ENCODE measurements at regions not wholly inside any gene's neighbourhood (a gene's known extent, or its start where the extent isn't known, plus 50 kb on each side); places are given as distances from the start of the nearest gene placed in this dataset.

DNA sequence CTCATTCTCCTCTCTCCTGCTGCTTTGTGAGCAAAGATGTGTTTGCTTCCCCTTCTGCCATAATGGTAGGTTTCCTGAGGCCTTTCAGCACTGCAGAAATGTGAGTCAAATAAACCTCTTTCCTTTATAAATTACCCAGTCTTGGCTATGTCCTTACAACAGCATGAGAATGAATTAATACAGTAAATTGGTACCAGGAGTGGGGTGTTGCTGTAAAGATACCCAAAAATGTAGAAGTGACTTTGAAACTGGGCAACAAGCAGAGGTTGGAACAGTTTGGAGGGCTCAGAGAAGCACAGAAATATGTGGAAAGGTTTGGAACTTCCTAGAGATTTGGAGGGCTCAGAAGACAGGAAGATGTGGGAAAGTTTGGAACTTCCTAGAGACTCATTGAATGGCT lies 388.7 kb upstream of the GHITM start:
- no peak for ATAC-seq (ENCODE audit: low read depth)
- Histone ChIP-seq H3K27ac (ENCODE audit: poor library complexity, severe bottlenecking) (no peak overlapping the region), H3K36me3 (ENCODE audit: low read depth) (no peaks in the 10 kb centered on the region), H3K9me3 (ENCODE audit: severe bottlenecking) (peaks cover 4% of the 10 kb centered on the region), H3K4me3 (ENCODE audit: severe bottlenecking) (no peak overlapping the region), H3K27me3 (ENCODE audit: insufficient read depth, poor library complexity, severe bottlenecking) (no peaks in the 10 kb centered on the region), H3K4me1 (ENCODE audit: insufficient read depth, poor library complexity, severe bottlenecking) (no peaks in the 10 kb centered on the region)
- TF ChIP-seq, protein P1, sequence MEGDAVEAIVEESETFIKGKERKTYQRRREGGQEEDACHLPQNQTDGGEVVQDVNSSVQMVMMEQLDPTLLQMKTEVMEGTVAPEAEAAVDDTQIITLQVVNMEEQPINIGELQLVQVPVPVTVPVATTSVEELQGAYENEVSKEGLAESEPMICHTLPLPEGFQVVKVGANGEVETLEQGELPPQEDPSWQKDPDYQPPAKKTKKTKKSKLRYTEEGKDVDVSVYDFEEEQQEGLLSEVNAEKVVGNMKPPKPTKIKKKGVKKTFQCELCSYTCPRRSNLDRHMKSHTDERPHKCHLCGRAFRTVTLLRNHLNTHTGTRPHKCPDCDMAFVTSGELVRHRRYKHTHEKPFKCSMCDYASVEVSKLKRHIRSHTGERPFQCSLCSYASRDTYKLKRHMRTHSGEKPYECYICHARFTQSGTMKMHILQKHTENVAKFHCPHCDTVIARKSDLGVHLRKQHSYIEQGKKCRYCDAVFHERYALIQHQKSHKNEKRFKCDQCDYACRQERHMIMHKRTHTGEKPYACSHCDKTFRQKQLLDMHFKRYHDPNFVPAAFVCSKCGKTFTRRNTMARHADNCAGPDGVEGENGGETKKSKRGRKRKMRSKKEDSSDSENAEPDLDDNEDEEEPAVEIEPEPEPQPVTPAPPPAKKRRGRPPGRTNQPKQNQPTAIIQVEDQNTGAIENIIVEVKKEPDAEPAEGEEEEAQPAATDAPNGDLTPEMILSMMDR (IDR thresholded peaks at IDR 0.05; ENCODE audit: poor library complexity, severe bottlenecking), result no peak
- no peak for DNase-seq (ENCODE audit: low spot score)

DNA sequence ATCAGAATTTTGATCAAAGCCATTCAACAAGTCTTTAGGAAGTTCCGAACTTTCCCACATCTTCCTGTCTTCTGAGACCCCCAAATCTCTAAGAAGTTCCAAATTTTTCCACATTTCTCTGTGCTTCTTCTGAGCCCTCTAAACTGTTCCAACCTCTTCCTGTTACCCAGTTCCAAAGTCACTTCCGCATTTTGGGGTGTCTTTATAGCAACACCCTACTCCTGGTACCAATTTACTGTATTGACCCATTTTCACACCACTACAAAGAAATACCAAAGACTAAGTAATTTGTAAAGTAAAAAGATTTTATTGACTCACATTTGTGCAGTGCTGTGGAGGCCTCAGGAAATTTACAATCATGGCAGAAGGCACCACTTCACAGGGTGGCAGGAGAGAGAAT lies 385.8 kb upstream of the GHITM start:
- H3K27ac ChIP-seq (ENCODE audit: poor library complexity, severe bottlenecking), result no peak overlapping the region
- TF ChIP-seq, protein P1 (IDR thresholded peaks at IDR 0.05; ENCODE audit: poor library complexity, severe bottlenecking), result no peak
- peaks cover 2% of the 10 kb centered on the region for H3K9me3 ChIP-seq (ENCODE audit: severe bottlenecking)
- H3K27me3 ChIP-seq (ENCODE audit: insufficient read depth, poor library complexity, severe bottlenecking), result no peaks in the 10 kb centered on the region
- no peaks in the 10 kb centered on the region for H3K4me1 ChIP-seq (ENCODE audit: insufficient read depth, poor library complexity, severe bottlenecking)
- DNase-seq (ENCODE audit: low spot score) (no peak), ATAC-seq (ENCODE audit: low read depth) (no peak)
- H3K4me3 ChIP-seq (ENCODE audit: severe bottlenecking), result no peak overlapping the region
- H3K36me3 ChIP-seq (ENCODE audit: low read depth), result no peaks in the 10 kb centered on the region

DNA sequence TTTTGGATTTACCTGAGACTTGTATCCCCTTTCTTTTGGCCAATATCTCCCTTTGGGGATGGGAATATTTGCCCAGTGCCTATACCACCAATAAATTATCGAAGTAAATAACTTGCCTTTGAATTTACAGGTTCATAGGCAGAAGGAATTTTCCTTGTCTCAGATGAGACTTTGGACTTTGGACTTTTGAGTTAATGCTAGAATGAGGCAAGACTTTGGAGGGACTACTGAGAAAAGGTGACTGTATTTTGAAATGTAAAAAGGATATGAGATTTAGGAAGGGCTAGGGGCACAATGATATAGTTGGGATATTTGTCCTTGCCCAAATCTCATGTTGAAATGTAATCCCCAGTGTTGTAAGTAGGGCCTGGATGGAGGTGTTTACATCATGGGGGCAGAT lies 384.5 kb upstream of the GHITM start:
- no peak overlapping the region for H3K27ac ChIP-seq (ENCODE audit: poor library complexity, severe bottlenecking)
- no peak for DNase-seq (ENCODE audit: low spot score)
- TF ChIP-seq, protein P1 (IDR thresholded peaks at IDR 0.05; ENCODE audit: poor library complexity, severe bottlenecking), result no peak
- no peak overlapping the region for H3K4me3 ChIP-seq (ENCODE audit: severe bottlenecking)
- no peaks in the 10 kb centered on the region for H3K27me3 ChIP-seq (ENCODE audit: insufficient read depth, poor library complexity, severe bottlenecking)
- no peak for ATAC-seq (ENCODE audit: low read depth)
- H3K4me1 ChIP-seq (ENCODE audit: insufficient read depth, poor library complexity, severe bottlenecking), result no peaks in the 10 kb centered on the region
- no peaks in the 10 kb centered on the region for H3K36me3 ChIP-seq (ENCODE audit: low read depth)
- H3K9me3 ChIP-seq (ENCODE audit: severe bottlenecking), result peaks cover 2% of the 10 kb centered on the region

DNA sequence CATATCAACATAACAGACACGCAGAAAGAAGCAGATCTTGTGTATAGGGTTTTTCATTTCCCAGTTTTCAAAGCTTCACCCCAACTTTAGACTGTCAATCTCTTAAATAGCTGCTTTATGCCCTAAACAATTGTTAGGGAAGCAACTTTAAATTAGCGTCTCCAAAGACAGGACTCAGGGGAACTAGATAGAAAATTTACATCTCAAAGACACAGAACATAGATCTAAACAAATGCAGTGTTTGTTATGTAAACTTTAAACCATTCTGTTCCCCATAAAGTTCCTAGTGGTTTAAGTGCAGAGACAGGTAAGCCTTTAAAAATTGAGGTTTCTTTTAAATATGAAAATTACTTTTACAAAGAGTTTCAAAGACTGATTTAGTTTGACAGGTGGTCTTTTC lies 379.2 kb upstream of the GHITM start:
- H3K27ac ChIP-seq (ENCODE audit: poor library complexity, severe bottlenecking), result no peak overlapping the region
- TF ChIP-seq, protein P1 (IDR thresholded peaks at IDR 0.05; ENCODE audit: poor library complexity, severe bottlenecking), result no peak
- no peak for DNase-seq (ENCODE audit: low spot score)
- H3K27me3 ChIP-seq (ENCODE audit: insufficient read depth, poor library complexity, severe bottlenecking), result no peaks in the 10 kb centered on the region
- H3K4me1 ChIP-seq (ENCODE audit: insufficient read depth, poor library complexity, severe bottlenecking), result no peaks in the 10 kb centered on the region
- no peaks in the 10 kb centered on the region for H3K36me3 ChIP-seq (ENCODE audit: low read depth)
- no peak overlapping the region for H3K4me3 ChIP-seq (ENCODE audit: severe bottlenecking)
- H3K9me3 ChIP-seq (ENCODE audit: severe bottlenecking), result peaks cover 2% of the 10 kb centered on the region
- ATAC-seq (ENCODE audit: low read depth), result no peak

DNA sequence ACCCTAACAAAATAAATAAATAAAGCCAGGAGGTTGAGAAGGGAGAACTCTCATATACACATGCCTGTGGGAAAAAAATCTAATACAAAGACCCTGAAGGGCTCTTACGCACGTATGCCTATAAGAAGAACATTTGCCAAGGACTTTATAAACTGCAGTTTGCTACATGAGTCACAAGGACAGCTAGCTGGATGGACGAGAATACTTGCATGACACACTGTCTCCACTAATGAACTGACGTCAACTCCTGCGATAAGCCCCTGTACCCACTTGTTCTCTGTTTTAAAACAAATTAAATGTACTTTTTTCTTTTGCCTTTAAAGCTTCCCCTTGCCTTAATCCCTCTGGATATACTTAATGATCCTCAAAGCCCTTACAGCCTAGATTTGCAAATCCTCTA lies 374.6 kb upstream of the GHITM start:
- H3K4me3 ChIP-seq (ENCODE audit: severe bottlenecking), result no peak overlapping the region
- H3K27ac ChIP-seq (ENCODE audit: poor library complexity, severe bottlenecking), result no peak overlapping the region
- peak; percentile 60 for ATAC-seq (ENCODE audit: low read depth)
- H3K4me1 ChIP-seq (ENCODE audit: insufficient read depth, poor library complexity, severe bottlenecking), result no peaks in the 10 kb centered on the region
- no peaks in the 10 kb centered on the region for H3K27me3 ChIP-seq (ENCODE audit: insufficient read depth, poor library complexity, severe bottlenecking)
- DNase-seq (ENCODE audit: low spot score), result no peak
- no peaks in the 10 kb centered on the region for H3K36me3 ChIP-seq (ENCODE audit: low read depth)
- no peaks in the 10 kb centered on the region for H3K9me3 ChIP-seq (ENCODE audit: severe bottlenecking)
- TF ChIP-seq, protein P1 (IDR thresholded peaks at IDR 0.05; ENCODE audit: poor library complexity, severe bottlenecking), result no peak

All from RWPE2 (cell line).